Neuronal stem cell (in vitro differentiated cells): ENCODE measurements at regions not wholly inside any gene's neighbourhood (a gene's known extent, or its start where the extent isn't known, plus 50 kb on each side); places are given as distances from the start of the nearest gene placed in this dataset.

Experiments
- DNase-seq: peaks from one replicate; pipeline ENCODE4 v3.0.0-alpha.2; 2013; ENCODE audit warnings: low spot score
- H2AFZ ChIP-seq: one replicate; pipeline ENCODE4 v1.6.1; 2013; ENCODE audit warnings: mild to moderate bottlenecking, low read length, inconsistent platforms
- H2AK5ac ChIP-seq: 2 replicates; pipeline ENCODE4 v1.6.1; 2013; ENCODE audit warnings: low read depth, mild to moderate bottlenecking, inconsistent platforms, low read length, moderate library complexity, mixed read lengths
- H2BK120ac ChIP-seq: 2 replicates; pipeline ENCODE4 v1.6.1; 2013; ENCODE audit warnings: low read depth, mild to moderate bottlenecking, inconsistent platforms, low read length, moderate library complexity, mixed read lengths
- H2BK12ac ChIP-seq: one replicate; pipeline ENCODE4 v1.6.1; 2013; ENCODE audit warnings: low read length, inconsistent platforms
- H2BK15ac ChIP-seq: 2 replicates; pipeline ENCODE4 v1.6.1; 2013; ENCODE audit warnings: mild to moderate bottlenecking, low read length, inconsistent platforms, mixed read lengths
- H2BK5ac ChIP-seq: one replicate; pipeline ENCODE4 v1.6.1; 2013; ENCODE audit warnings: inconsistent platforms, mild to moderate bottlenecking, low read length, moderate library complexity
- H3K14ac ChIP-seq: one replicate; pipeline ENCODE4 v1.6.1; 2013; ENCODE audit warnings: low read length, inconsistent platforms
- H3K18ac ChIP-seq: 2 replicates; pipeline ENCODE4 v1.6.1; 2013; ENCODE audit warnings: low read length, inconsistent platforms
- H3K23ac ChIP-seq: 2 replicates; pipeline ENCODE4 v1.6.1; 2013; ENCODE audit warnings: low read depth, mild to moderate bottlenecking, mixed read lengths, low read length, inconsistent platforms; ENCODE audit not compliant: poor library complexity
- H3K27ac ChIP-seq: replicated peaks from 3 replicates; pipeline ENCODE4 v1.5.1; 2013; ENCODE audit warnings: low read length, inconsistent platforms
- H3K27me3 ChIP-seq, 3 experiments: 2 replicates each; pipeline ENCODE4 v1.6.1; 2013; ENCODE audit warnings: low read length in 3 of 3, mild to moderate bottlenecking in 2 of 3, inconsistent platforms in 1 of 3, low read depth in 1 of 3, mixed read lengths in 1 of 3, moderate library complexity in 1 of 3; ENCODE audit not compliant: control insufficient read depth in 3 of 3, insufficient read depth in 3 of 3
- H3K36me3 ChIP-seq, 2 donors: replicated peaks in 1 of 2; 2 replicates each; pipeline ENCODE4 v1.6.1; 2013; ENCODE audit warnings: low read length in 2 of 2; ENCODE audit not compliant: control insufficient read depth in 2 of 2, insufficient read depth in 2 of 2
- H3K4ac ChIP-seq: 2 replicates; pipeline ENCODE4 v1.6.1; 2013; ENCODE audit warnings: inconsistent platforms, mild to moderate bottlenecking, low read length, moderate library complexity
- H3K4me1 ChIP-seq, 2 donors: 1 replicate in 1 of 2; 2 replicates in 1 of 2; pipeline ENCODE4 v1.6.1; 2013; ENCODE audit warnings: low read length in 2 of 2, low read depth in 1 of 2; ENCODE audit not compliant: control insufficient read depth in 2 of 2, insufficient read depth in 1 of 2
- H3K4me2 ChIP-seq: one replicate; pipeline ENCODE4 v1.6.1; 2013; ENCODE audit warnings: mild to moderate bottlenecking, low read length, inconsistent platforms; ENCODE audit not compliant: insufficient read depth, poor library complexity, severe bottlenecking
- H3K4me3 ChIP-seq, 2 donors: 2 replicates each; pipeline ENCODE4 v1.5.1; 2013; ENCODE audit warnings: low read length in 2 of 2, mild to moderate bottlenecking in 2 of 2, inconsistent platforms in 1 of 2, moderate library complexity in 1 of 2
- H3K79me1 ChIP-seq: one replicate; pipeline ENCODE4 v1.6.1; 2013; ENCODE audit warnings: low read depth, mild to moderate bottlenecking, inconsistent platforms, low read length, moderate library complexity
- H3K9ac ChIP-seq: one replicate; pipeline ENCODE4 v1.6.1; 2013; ENCODE audit warnings: mild to moderate bottlenecking, low read depth, low read length, inconsistent platforms; ENCODE audit not compliant: poor library complexity
- H3K9me3 ChIP-seq, 2 donors: replicated peaks in 1 of 2; 2 replicates each; pipeline versions ENCODE3 to v1.6.1; 2013; ENCODE audit warnings: low read length in 2 of 2, mild to moderate bottlenecking in 2 of 2, inconsistent platforms in 1 of 2, low read depth in 1 of 2, mixed read lengths in 1 of 2, moderate library complexity in 1 of 2; ENCODE audit not compliant: control insufficient read depth in 2 of 2, insufficient read depth in 1 of 2
- H4K8ac ChIP-seq: one replicate; pipeline ENCODE4 v1.6.1; 2013; ENCODE audit warnings: low read depth, mild to moderate bottlenecking, inconsistent platforms, low read length, moderate library complexity
- H4K91ac ChIP-seq: one replicate; pipeline ENCODE4 v1.6.1; 2013; ENCODE audit warnings: low read length, low read depth, mild to moderate bottlenecking, inconsistent platforms; ENCODE audit not compliant: poor library complexity
- WGBS, 2 donors: extraction: QIAGEN DNeasy Blood & Tissue Kit; methylation state at CpG; one replicate each; pipeline ENCODE4 v1.1.7; 2013; ENCODE audit warnings: missing lambda C conversion rate in 2 of 2, mixed read lengths in 1 of 2; ENCODE audit not compliant: insufficient read length in 2 of 2, insufficient replicate concordance in 1 of 2; ENCODE audit errors: extremely low coverage in 2 of 2; 5-methylcytosine and 5-hydroxymethylcytosine counted together

DNA sequence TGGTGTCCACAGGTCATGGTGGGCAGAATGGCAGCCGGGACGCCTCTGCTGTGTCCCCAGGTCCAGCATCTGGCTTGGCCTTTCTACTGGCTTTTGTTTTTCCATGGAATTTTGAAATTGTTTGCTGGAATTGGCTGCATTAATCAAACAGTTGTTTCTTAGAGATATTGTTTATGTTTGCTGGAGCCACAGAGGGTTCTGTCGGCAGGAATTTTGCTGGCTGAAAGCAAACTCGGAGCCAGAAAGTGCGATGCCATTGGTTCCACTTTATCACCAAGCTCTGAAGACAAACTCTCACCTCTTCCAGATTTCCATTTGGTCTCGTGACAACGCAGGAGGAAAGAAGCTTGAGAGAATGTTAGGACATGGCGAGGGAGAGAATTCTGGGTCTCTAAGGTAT is 199.2 kb upstream of the COPS8 start:
- no peak overlapping the region for H3K18ac ChIP-seq
- H2BK120ac ChIP-seq = no peak overlapping the region
- H3K4me3 ChIP-seq = no peak overlapping the region
- peaks cover 0 to 13% of the 10 kb centered on the region in 2 donors for H3K9me3 ChIP-seq
- H4K8ac ChIP-seq = no peak overlapping the region
- H2AFZ ChIP-seq = no peak overlapping the region
- H2BK15ac ChIP-seq = no peak overlapping the region
- H3K14ac ChIP-seq = no peak overlapping the region
- no peak overlapping the region for H3K4ac ChIP-seq
- no peak overlapping the region for H2AK5ac ChIP-seq
- H3K27me3 ChIP-seq = no peaks in the 10 kb centered on the region
- no peak overlapping the region for H3K9ac ChIP-seq
- no peak for DNase-seq
- no peak overlapping the region for H3K27ac ChIP-seq
- H3K23ac ChIP-seq = no peak overlapping the region
- no peak overlapping the region for H3K4me2 ChIP-seq
- H2BK5ac ChIP-seq = no peak overlapping the region
- H3K36me3 ChIP-seq = no peaks in the 10 kb centered on the region
- H2BK12ac ChIP-seq = no peak overlapping the region
- H3K79me1 ChIP-seq = no peaks in the 10 kb centered on the region
- no peak overlapping the region for H4K91ac ChIP-seq
- no peaks in the 10 kb centered on the region for H3K4me1 ChIP-seq
- no CpG with 5 or more reads among the region's 8 CpGs for WGBS, 2 donors

DNA sequence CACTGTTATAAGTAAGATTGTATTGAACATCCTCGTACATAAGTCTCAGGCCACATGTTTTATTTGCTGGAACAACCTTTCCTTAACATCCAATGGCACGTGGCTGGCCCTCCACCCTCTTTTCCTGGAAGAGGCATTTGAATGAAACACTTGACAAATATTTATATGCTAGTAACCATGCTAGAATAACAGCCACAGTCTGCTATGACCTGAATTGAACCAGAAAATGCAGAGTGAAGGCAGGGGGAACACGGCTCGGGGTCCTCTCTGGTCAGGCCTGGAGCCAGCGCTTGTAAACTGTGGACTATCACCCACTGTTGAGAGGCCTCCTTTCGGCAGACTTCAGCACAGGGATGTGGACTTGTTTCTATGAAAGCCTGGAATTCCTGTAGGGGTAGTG is 198.2 kb upstream of the COPS8 start:
- Histone ChIP-seq H3K79me1 (no peaks in the 10 kb centered on the region), H3K4ac (no peak overlapping the region), H2BK120ac (no peak overlapping the region), H3K4me1 (peaks cover 1 to 6% of the 10 kb centered on the region in 2 donors), H3K4me3 (no peak overlapping the region), H3K14ac (no peak overlapping the region), H3K18ac (no peak overlapping the region), H3K36me3 (no peaks in the 10 kb centered on the region), H3K9me3 (peaks cover 0 to 5% of the 10 kb centered on the region in 2 donors), H3K4me2 (no peak overlapping the region), H4K91ac (no peak overlapping the region), H2BK12ac (no peak overlapping the region), H2BK5ac (no peak overlapping the region), H4K8ac (no peak overlapping the region), H2AK5ac (no peak overlapping the region), H3K9ac (no peak overlapping the region), H2AFZ (peak overlapping the region; percentile 41), H3K23ac (no peak overlapping the region), H3K27ac (no peak overlapping the region), H3K27me3 (no peaks in the 10 kb centered on the region), H2BK15ac (no peak overlapping the region)
- no peak for DNase-seq
- WGBS, 2 donors = no CpG with 5 or more reads among the region's 6 CpGs

DNA sequence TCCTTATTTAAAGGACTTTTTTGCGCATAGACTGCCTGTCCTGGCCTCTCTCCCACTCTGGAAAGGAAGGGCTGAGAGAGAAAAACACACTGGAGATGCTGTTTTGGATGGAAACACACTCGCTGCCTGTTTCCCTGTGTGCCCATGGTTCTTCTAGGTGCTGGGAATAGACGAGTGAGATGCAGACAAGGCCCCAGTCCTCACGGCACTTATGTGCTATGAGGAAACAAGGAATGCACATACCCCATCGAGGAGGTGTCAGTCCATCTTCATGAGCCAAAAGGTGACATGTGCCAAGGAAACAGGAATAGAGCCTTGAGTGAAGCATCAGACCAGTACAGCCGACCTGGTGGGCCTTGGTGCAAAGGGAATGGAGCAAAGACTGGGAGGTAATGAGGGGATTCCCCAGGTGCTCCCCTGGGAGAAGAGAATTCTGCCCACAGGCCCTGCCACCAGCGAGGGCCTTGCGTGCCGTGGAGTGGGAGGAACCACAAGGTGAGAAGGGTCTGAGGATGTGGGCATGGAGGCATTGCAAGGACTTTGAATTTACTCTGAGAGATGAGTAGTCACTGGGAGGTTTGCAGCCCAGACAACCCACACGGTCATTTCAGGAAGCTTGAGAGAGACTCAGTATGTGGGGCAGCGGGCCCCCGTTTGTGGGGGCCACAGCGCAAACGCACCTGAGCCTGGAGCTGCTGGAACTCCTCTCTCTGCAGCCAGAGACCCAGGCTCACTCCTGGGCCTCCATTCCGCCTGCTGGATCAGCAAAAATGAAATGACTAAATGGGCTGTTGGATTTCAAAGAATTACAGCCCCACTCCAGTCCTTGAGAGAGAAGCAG is 197.5 kb upstream of the COPS8 start:
- Histone ChIP-seq H2BK12ac (no peak overlapping the region), H3K9me3 (no peaks in the 10 kb centered on the region), H2BK120ac (no peak overlapping the region), H2BK15ac (no peak overlapping the region), H3K9ac (no peak overlapping the region), H3K27ac (no peak overlapping the region), H2AK5ac (no peak overlapping the region), H3K18ac (peak overlapping the region; percentile 78), H2AFZ (peak overlapping the region; percentile 47), H3K79me1 (no peaks in the 10 kb centered on the region), H3K4me2 (no peak overlapping the region), H4K91ac (no peak overlapping the region), H2BK5ac (no peak overlapping the region), H3K36me3 (no peaks in the 10 kb centered on the region), H3K23ac (no peak overlapping the region), H3K14ac (no peak overlapping the region), H3K4me1 (peaks cover 3 to 13% of the 10 kb centered on the region in 2 donors), H3K27me3 (no peaks in the 10 kb centered on the region), H3K4me3 (no peak overlapping the region), H4K8ac (no peak overlapping the region), H3K4ac (no peak overlapping the region)
- no CpG with 5 or more reads among the region's 15 CpGs for WGBS, 2 donors
- DNase-seq = no peak

DNA sequence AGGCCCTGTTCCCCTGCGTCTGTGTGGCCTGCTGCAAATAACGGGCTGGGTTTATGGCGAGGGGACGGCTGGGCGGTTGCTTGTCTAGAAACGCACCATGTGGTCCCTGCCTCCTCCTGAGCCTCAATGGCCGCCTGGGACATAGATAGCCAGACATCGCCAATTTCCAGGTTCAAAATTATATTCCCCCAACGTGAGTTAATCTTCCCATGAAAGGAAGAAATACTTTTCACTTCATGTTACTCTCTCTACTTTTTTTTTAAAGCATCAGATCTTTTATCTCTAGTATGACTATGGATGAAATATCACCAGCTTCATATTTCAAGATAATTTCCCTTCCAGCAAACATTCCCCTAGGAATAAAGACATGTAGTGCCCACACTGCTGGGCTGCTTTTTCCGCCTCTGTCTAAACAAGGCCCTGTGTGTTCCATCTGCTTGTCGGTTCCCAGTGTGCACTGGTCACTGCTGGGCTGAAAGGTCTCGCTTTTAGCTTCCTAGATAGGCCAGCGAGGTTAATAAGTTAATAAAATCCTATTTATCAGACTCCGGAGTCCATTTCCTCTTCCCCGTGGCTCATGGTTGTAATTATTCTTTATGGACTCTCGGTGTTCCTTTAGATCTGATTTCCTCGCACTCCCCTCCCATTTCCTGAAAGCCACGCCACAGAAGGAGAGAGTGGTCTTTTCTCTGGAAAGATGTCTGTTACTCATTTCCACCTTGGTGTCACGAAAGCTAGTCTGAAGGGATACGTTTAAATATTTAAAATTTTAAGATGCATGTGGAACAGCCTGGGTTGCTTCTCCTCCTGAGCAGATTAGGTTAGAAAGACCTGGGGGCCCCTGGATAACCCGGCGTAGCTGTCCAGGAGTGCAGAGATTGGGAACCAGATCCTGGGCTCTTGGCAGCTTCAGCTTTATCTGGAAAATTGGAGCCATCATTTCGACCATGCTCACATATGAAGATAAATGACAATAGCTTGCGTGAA is 196.6 kb upstream of the COPS8 start:
- DNase-seq = no peak
- H3K27ac ChIP-seq = no peak overlapping the region
- no peak overlapping the region for H2BK120ac ChIP-seq
- H3K9ac ChIP-seq = no peak overlapping the region
- no peaks in the 10 kb centered on the region for H3K36me3 ChIP-seq
- peaks cover 3 to 15% of the 10 kb centered on the region in 2 donors for H3K4me1 ChIP-seq
- H3K18ac ChIP-seq = peak overlapping the region; percentile 78
- H3K79me1 ChIP-seq = no peaks in the 10 kb centered on the region
- H3K4ac ChIP-seq = no peak overlapping the region
- H2BK5ac ChIP-seq = no peak overlapping the region
- H3K14ac ChIP-seq = no peak overlapping the region
- no CpG with 5 or more reads among the region's 24 CpGs for WGBS, 2 donors
- H3K27me3 ChIP-seq = no peaks in the 10 kb centered on the region
- no peak overlapping the region for H4K91ac ChIP-seq
- H2AFZ ChIP-seq = peak overlapping the region; percentile 47
- H4K8ac ChIP-seq = no peak overlapping the region
- H2BK12ac ChIP-seq = no peak overlapping the region
- H2BK15ac ChIP-seq = no peak overlapping the region
- H2AK5ac ChIP-seq = no peak overlapping the region
- H3K4me3 ChIP-seq = no peak overlapping the region
- H3K4me2 ChIP-seq = no peak overlapping the region
- no peaks in the 10 kb centered on the region for H3K9me3 ChIP-seq
- no peak overlapping the region for H3K23ac ChIP-seq
